Vagina (tissue), 2 donors: ENCODE measurements at regions not wholly inside any gene's neighbourhood (a gene's known extent, or its start where the extent isn't known, plus 50 kb on each side); places are given as distances from the start of the nearest gene placed in this dataset.
"Not testable (repeated sequence)": the region's sequence is repeated elsewhere in the genome, so short reads cannot be mapped to it uniquely, and the experiment has no call there.

Source experiments
- DNase-seq, 2 donors: peaks; one replicate each; pipeline ENCODE4 v3.0.0-alpha.2; 2017; ENCODE audit errors: extremely low spot score in 2 of 2
- H3K27ac ChIP-seq: fragments of 200-600 bp; sonication (generic); one replicate; pipeline ENCODE4 v1.5.1; 2019
- H3K27me3 ChIP-seq: fragments of 200-600 bp; sonication (generic); one replicate; pipeline ENCODE4 v1.5.1; 2019
- H3K36me3 ChIP-seq, 2 donors: fragments of 200-600 bp; sonication (generic); one replicate each; pipeline ENCODE4 v1.5.1; 2017 to 2019
- H3K4me1 ChIP-seq: fragments of 200-600 bp; sonication (generic); one replicate; pipeline ENCODE4 v1.5.1; 2019
- H3K4me3 ChIP-seq, 2 donors: fragments of 200-600 bp; sonication (generic); 1 replicate in 1 of 2; 2 replicates in 1 of 2; pipeline ENCODE4 v1.5.1; 2016 to 2019
- H3K9me3 ChIP-seq: fragments of 200-600 bp; sonication (generic); one replicate; pipeline ENCODE4 v1.5.1; 2019
- POLR2A ChIP-seq, 2 donors: fragments of 450-650 bp; IDR thresholded peaks; one replicate each; pipeline ENCODE4 v1.6.1; 2017; ENCODE audit warnings: antibody characterized with exemption in 2 of 2, mild to moderate bottlenecking in 2 of 2, moderate library complexity in 2 of 2
- POLR2AphosphoS5 ChIP-seq, 2 donors: sonication (generic); formaldehyde crosslinking; IDR thresholded peaks; one replicate each; pipeline ENCODE4 v1.9.0; 2017; ENCODE audit warnings: antibody characterized with exemption in 2 of 2, mild to moderate bottlenecking in 2 of 2, low read depth in 1 of 2; ENCODE audit not compliant: insufficient read depth in 1 of 2
- intact Hi-C: fragments of 100-400 bp; cut with DNase I; formaldehyde crosslinking; loops from one replicate; pipeline ENCODE4 v1.15.1; 2023
- TF ChIP-seq, protein P1 (sequence below), 3 experiments: fragments of 450-650 bp in 2 of 3; fragments of 200-600 bp in 1 of 3; sonication (generic) in 1 of 3; IDR thresholded peaks; one replicate each; pipeline ENCODE4 v1.5.1; 2017 to 2019; ENCODE audit warnings: antibody characterized with exemption in 3 of 3, mild to moderate bottlenecking in 2 of 3, moderate library complexity in 2 of 3

DNA sequence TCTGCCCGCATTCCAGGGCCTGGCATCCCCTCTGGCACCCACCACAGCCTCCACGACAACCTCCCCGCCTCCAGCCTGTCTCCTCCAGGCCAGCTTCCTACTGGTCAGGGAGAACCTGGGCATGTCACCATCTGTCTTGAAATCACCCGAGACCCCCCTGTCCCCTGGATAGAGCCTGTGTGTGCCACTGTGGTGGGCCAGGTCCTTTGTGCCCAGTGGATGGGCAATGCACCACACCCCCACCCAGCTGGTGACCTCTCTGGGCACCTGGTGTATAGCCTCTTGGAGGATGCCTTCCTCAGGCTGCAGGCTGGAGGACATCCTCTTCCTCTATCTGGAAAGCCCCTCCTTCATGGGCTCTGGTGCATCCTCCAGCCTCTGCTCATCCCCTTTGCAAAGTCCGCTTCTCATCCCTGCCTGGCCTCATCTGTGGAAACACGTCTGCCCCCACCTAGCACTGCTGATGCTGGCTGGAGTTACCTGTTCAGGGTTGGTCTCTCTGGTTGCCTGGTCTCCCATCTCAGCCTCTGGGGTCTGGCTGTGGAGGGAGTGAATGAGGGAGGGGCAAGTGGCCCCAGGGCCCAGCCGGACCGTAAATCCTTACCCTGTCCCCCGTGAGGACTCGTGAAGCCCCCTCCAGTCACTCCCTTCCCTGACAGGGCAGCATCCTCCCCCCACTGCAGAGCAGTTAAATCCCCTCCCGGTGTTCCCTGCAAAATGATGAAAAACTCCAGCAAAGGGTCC lies 589.6 kb downstream of the TBC1D22A start:
- peak in 1 of 2 donors; percentile 65 for DNase-seq
- Histone ChIP-seq H3K27me3 (no peaks in the 10 kb centered on the region), H3K4me3 (no peak overlapping the region), H3K27ac (no peak overlapping the region), H3K9me3 (no peaks in the 10 kb centered on the region), H3K4me1 (no peaks in the 10 kb centered on the region), H3K36me3 (no peaks in the 10 kb centered on the region)
- TF ChIP-seq, protein P1, sequence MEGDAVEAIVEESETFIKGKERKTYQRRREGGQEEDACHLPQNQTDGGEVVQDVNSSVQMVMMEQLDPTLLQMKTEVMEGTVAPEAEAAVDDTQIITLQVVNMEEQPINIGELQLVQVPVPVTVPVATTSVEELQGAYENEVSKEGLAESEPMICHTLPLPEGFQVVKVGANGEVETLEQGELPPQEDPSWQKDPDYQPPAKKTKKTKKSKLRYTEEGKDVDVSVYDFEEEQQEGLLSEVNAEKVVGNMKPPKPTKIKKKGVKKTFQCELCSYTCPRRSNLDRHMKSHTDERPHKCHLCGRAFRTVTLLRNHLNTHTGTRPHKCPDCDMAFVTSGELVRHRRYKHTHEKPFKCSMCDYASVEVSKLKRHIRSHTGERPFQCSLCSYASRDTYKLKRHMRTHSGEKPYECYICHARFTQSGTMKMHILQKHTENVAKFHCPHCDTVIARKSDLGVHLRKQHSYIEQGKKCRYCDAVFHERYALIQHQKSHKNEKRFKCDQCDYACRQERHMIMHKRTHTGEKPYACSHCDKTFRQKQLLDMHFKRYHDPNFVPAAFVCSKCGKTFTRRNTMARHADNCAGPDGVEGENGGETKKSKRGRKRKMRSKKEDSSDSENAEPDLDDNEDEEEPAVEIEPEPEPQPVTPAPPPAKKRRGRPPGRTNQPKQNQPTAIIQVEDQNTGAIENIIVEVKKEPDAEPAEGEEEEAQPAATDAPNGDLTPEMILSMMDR (IDR thresholded peaks at IDR 0.05) = no peak
- TF ChIP-seq POLR2AphosphoS5 (IDR thresholded peaks at IDR 0.05; ENCODE audit: insufficient read depth in 1 of 2, low read depth in 1 of 2) (no peak), POLR2A (IDR thresholded peaks at IDR 0.05) (no peak)
- intact Hi-C loops = no loop called here

DNA sequence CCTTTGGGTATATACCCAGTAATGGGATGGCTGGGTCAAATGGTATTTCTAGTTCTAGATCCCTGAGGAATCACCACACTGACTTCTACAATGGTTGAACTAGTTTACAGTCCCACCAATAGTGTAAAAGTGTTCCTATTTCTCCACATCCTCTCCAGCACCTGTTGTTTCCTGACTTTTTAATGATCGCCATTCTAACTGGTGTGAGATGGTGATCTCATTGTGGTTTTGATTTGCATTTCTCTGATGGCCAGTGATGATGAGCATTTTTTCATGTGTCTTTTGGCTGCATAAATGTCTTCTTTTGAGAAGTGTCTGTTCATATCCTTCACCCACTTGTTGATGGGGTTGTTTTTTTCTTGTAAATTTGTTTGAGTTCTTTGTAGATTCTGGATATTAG lies 583.8 kb downstream of the TBC1D22A start:
- H3K36me3 ChIP-seq, H3K27ac ChIP-seq, H3K9me3 ChIP-seq, H3K4me1 ChIP-seq, H3K27me3 ChIP-seq, H3K4me3 ChIP-seq, DNase-seq, intact Hi-C loops: not testable (repeated sequence)

DNA sequence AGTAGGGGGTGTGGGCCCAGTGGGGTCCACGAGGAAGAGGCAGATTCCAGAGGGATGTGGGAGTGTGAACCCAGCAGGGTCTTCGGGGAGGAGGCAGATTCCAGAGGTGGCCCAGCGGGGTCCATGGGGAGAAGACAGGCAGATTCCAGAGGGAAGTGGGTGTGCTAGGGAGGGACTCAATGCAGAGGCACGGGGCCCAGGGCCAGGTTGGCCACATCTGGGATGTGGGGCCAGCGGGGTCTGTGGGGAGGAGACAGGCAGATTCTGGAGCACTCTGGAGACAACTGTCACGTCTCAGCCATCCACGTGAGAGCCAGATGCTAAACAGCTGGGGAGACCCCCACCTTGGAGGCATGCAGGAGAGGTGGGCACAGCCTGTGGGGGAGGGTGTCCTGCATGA lies 582.6 kb downstream of the TBC1D22A start:
- no peak overlapping the region for H3K27ac ChIP-seq
- intact Hi-C loops = no loop called here
- DNase-seq = no peak
- H3K4me1 ChIP-seq = no peaks in the 10 kb centered on the region
- H3K27me3 ChIP-seq = no peaks in the 10 kb centered on the region
- no peak overlapping the region for H3K4me3 ChIP-seq
- TF ChIP-seq, protein P1 (IDR thresholded peaks at IDR 0.05) = no peak
- TF ChIP-seq POLR2AphosphoS5 (IDR thresholded peaks at IDR 0.05; ENCODE audit: insufficient read depth in 1 of 2, low read depth in 1 of 2) (no peak), POLR2A (IDR thresholded peaks at IDR 0.05) (no peak)
- no peaks in the 10 kb centered on the region for H3K36me3 ChIP-seq
- no peaks in the 10 kb centered on the region for H3K9me3 ChIP-seq

DNA sequence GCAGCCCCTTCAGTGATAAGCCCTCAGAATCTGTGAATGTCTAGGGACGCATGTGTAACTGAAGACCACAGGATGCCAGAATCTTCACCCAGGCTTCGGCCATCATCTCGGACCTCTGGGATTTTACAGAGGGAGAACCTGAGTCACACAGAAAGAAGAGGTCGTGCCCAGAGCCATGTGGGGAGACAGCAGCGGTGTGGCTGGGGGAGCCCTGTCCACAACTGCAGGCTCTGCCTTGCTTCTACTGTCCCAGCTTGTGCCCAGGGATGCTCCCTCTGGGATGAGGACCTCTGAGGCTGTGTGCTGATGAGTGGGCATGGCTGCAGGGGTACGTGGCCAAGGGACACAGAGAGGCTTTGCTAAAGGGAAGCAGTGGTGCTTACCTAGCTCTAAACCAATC lies 582.0 kb downstream of the TBC1D22A start:
- H3K36me3 ChIP-seq = no peaks in the 10 kb centered on the region
- TF ChIP-seq POLR2A (IDR thresholded peaks at IDR 0.05) = no peak
- TF ChIP-seq, protein P1 (IDR thresholded peaks at IDR 0.05) = no peak
- TF ChIP-seq POLR2AphosphoS5 (IDR thresholded peaks at IDR 0.05; ENCODE audit: insufficient read depth in 1 of 2, low read depth in 1 of 2) = no peak
- intact Hi-C loops = no loop called here

DNA sequence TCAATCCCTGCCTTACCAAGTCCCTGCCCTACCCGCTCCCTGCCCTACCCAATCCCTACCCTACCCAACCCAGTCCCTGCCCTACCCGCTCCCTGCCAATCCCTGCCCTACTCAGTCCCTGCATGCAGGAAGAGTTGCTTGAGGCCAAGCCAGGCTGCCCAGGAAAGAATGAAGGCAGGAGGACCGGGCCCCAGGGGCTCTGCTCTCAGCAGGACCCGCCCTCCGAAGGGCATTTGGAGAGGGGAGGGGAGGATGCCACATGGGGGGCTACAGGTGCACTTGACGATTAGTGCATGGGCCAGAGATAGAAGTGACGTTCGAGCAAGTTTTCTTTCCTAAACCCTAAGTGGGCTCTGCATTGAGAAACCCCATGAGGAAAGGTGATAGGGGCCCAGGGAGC lies 581.2 kb downstream of the TBC1D22A start:
- H3K36me3 ChIP-seq = no peaks in the 10 kb centered on the region
- intact Hi-C loops = no loop called here
- H3K9me3 ChIP-seq = no peaks in the 10 kb centered on the region
- peak in 1 of 2 donors; percentile 62 for DNase-seq
- H3K27me3 ChIP-seq = no peaks in the 10 kb centered on the region
- no peak overlapping the region for H3K4me3 ChIP-seq
- TF ChIP-seq POLR2A (IDR thresholded peaks at IDR 0.05) = no peak
- TF ChIP-seq POLR2AphosphoS5 (IDR thresholded peaks at IDR 0.05; ENCODE audit: insufficient read depth in 1 of 2, low read depth in 1 of 2) = no peak
- TF ChIP-seq, protein P1 (IDR thresholded peaks at IDR 0.05) = no peak
- no peak overlapping the region for H3K27ac ChIP-seq
- H3K4me1 ChIP-seq = no peaks in the 10 kb centered on the region

More for the DNA sequence above, 582.0 kb downstream of the TBC1D22A start:
- peak in 1 of 2 donors; percentile 49 for DNase-seq
- H3K9me3 ChIP-seq = no peaks in the 10 kb centered on the region
- H3K27me3 ChIP-seq = no peaks in the 10 kb centered on the region
- no peak overlapping the region for H3K4me3 ChIP-seq
- no peaks in the 10 kb centered on the region for H3K4me1 ChIP-seq
- no peak overlapping the region for H3K27ac ChIP-seq
